HG03521 (cell line): ENCODE measurements at regions not wholly inside any gene's neighbourhood (a gene's known extent, or its start where the extent isn't known, plus 50 kb on each side); places are given as distances from the start of the nearest gene placed in this dataset.

Experiments
- ATAC-seq: cut with Tn5 transposase; IDR thresholded peaks from one replicate; pipeline ENCODE4 v1.9.1; 2021; ENCODE audit warnings: mild to moderate bottlenecking, moderate library complexity; ENCODE audit not compliant: unreplicated experiment

- no peak for ATAC-seq
Observed at GRCh38 chr4:46684041-46684440, 225.0 kb downstream of the COX7B2 start.

- ATAC-seq, result no peak
Observed at GRCh38 chr4:46676364-46676763, 232.7 kb downstream of the COX7B2 start.

GRCh38 chr4:46674326-46674725 lies 234.7 kb downstream of the COX7B2 start:
- no peak for ATAC-seq

GRCh38 chr4:46667790-46668189 lies 241.3 kb downstream of the COX7B2 start:
- ATAC-seq, result no peak

- ATAC-seq, result no peak
Observed at GRCh38 chr4:46656071-46656470, 253.0 kb downstream of the COX7B2 start.

GRCh38 chr4:46653842-46654241 lies 255.2 kb downstream of the COX7B2 start:
- no peak for ATAC-seq

GRCh38 chr4:46649390-46649789 lies 259.5 kb upstream of the GABRA2 start:
- ATAC-seq, result no peak

GRCh38 chr4:46648088-46648744 lies 258.3 kb upstream of the GABRA2 start:
- peak; percentile 92 for ATAC-seq

- no peak for ATAC-seq
Observed at GRCh38 chr4:46645126-46645525, 255.2 kb upstream of the GABRA2 start.
